GM12873 (cell line): ENCODE measurements at regions not wholly inside any gene's neighbourhood (a gene's known extent, or its start where the extent isn't known, plus 50 kb on each side); places are given as distances from the start of the nearest gene placed in this dataset.

Experiments
- TF ChIP-seq, protein P1 (sequence below): IDR thresholded peaks from 2 replicates; pipeline ENCODE4 v1.5.1; 2012; ENCODE audit warnings: low read depth, mild to moderate bottlenecking, moderate library complexity, low read length, control low read depth; ENCODE audit not compliant: insufficient read depth; ENCODE audit errors: missing control alignments

- TF ChIP-seq, protein P1, sequence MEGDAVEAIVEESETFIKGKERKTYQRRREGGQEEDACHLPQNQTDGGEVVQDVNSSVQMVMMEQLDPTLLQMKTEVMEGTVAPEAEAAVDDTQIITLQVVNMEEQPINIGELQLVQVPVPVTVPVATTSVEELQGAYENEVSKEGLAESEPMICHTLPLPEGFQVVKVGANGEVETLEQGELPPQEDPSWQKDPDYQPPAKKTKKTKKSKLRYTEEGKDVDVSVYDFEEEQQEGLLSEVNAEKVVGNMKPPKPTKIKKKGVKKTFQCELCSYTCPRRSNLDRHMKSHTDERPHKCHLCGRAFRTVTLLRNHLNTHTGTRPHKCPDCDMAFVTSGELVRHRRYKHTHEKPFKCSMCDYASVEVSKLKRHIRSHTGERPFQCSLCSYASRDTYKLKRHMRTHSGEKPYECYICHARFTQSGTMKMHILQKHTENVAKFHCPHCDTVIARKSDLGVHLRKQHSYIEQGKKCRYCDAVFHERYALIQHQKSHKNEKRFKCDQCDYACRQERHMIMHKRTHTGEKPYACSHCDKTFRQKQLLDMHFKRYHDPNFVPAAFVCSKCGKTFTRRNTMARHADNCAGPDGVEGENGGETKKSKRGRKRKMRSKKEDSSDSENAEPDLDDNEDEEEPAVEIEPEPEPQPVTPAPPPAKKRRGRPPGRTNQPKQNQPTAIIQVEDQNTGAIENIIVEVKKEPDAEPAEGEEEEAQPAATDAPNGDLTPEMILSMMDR = no peak
Observed at GRCh38 chr7:36015733-36016132, 137.3 kb upstream of the EEPD1 start.

GRCh38 chr7:36016648-36017047 lies 136.4 kb upstream of the EEPD1 start:
- TF ChIP-seq, protein P1 = no peak

GRCh38 chr7:36017111-36017510 lies 135.9 kb upstream of the EEPD1 start:
- TF ChIP-seq, protein P1 = no peak

DNA sequence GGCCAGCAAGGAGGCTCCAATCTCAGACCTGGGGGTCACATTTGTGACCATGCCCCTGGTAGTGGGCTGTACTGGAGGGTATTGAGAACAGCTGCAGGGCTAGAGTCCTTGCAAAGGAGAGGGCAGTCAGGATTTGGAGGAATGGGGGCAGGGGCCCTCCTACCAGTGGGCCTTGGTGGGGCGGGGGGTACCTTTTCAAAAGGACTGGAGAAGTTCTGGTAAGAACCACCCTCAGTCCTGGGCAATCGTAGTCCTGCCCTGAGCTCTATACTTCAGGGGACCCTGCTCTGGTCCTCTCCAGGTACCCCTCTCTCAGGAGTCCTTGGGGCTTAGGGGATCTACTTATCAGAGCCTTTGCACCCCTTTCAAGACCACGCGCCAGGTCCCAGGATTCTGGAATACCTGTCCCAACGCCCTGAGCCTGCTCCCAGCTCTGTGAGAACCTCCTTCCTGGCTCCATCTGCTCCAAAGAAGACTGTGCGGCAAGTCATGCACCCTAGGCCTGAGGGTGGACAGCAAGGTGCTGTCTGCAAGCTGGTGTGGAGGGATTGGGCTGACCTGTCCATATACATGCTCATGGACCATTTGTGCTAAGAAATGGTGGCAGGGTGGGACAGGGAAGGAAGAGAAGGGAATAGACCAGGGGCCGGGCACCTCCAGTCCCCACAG lies 134.1 kb upstream of the EEPD1 start:
- TF ChIP-seq, protein P1 = no peak

GRCh38 chr7:36019538-36019937 lies 133.5 kb upstream of the EEPD1 start:
- TF ChIP-seq, protein P1 = no peak

GRCh38 chr7:36019980-36020379 lies 133.1 kb upstream of the EEPD1 start:
- TF ChIP-seq, protein P1 = no peak

- TF ChIP-seq, protein P1 = peak; percentile 57
Observed at GRCh38 chr7:36021367-36021766, 131.7 kb upstream of the EEPD1 start.
